NCI-H1105 treated with DMSO at 0.1 percent for 48 hours (cell line): ENCODE measurements at regions not wholly inside any gene's neighbourhood (a gene's known extent, or its start where the extent isn't known, plus 50 kb on each side); places are given as distances from the start of the nearest gene placed in this dataset.

ENCODE experiments used
- DNase-seq: peaks from one replicate; lab custom pipeline; 2025; lab: John Stamatoyannopoulos, UW

DNA sequence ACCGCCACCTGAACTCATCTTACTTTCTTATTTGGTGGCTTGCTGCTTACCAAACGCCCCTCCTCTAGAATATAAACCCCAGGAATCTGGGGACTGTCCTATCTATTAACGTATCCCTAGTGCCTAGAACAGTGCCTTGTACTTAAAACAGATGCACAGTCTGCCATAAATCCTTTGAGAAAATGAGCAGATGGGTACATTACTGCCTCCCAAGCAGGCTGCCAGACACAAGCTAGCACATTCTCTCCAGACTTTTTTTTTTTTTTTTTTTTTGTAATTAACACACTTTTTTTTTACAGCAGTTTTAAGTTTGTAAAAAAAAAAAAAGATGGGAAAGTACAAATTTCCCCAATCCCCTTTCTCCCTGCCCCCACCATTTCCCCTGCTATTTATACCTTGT lies 57.3 kb upstream of the RPL38 start:
- DNase-seq: no peak

DNA sequence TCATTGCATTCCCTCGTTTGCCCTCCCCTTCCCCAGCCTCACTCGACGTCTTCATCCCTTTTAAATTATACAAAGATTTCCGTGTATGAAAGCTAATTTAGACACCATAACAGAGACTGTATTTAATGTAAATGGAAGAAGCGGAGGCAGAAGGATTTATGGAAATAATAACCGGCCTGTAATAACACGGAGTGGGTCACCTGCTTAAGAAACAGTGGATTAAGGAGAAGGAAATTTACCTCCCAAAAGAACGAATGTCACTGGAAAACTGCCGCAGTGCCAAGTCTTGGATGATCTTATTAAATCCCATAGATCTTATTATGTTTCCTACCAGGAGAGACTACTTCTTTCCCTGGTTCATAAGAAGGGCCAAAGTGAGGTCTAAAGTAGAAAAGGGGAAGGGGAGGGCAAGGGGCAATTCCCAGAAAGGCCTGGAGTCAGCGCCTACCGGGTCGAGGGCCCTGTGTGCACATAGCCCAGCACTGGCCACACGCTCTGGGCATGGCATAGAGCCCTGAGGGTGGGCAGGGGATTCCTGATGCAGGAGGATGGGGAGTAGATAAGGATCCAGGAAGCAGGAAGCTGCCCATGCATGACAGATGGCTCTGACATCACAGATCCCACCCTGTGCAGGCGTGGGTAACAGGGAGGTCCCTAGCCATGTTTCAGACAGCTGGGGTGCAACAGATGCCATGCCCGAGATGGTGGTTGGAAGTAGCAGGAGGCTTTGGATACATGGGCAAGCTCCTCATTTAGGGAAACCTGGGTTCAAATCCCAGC lies 56.2 kb upstream of the RPL38 start:
- DNase-seq: no peak

DNA sequence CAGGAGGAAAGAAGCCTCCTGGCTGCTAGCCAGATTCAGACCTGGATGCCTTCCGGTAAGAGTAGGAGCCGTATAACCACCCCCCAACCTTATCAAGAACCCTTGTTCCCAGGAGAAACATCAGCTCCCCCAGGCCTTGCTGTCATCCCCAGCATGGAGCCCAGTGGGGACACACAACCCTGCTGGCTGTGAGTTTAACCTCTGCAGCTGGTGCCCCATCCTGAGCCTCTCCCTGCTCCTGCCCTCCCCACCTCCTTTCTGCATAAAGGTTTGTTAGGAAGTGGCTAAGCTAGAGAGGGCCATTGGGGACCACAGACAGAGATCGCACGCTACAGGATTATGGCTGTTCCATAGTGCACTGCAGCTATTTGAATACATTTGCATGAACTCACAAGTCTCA lies 55.5 kb upstream of the RPL38 start:
- no peak for DNase-seq

DNA sequence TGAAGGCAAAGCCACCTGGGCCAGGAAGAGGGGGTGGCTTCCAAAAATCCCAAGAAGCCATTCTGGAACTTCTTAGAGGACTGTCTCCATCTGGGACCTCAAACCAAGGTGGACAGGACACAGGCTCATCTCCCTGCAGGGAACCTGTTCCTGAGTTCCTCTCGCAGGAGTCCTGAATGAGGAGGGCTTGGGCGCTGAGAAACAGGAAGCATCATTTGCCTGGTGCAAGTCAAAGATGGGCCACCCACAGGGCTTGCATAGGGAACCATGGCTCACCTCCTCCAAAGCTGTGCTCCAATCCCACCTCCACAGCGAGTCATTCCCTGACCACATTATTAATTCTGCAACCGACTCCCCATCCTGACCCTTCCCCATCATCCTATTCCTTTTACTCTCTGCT lies 55.0 kb upstream of the RPL38 start:
- no peak for DNase-seq

DNA sequence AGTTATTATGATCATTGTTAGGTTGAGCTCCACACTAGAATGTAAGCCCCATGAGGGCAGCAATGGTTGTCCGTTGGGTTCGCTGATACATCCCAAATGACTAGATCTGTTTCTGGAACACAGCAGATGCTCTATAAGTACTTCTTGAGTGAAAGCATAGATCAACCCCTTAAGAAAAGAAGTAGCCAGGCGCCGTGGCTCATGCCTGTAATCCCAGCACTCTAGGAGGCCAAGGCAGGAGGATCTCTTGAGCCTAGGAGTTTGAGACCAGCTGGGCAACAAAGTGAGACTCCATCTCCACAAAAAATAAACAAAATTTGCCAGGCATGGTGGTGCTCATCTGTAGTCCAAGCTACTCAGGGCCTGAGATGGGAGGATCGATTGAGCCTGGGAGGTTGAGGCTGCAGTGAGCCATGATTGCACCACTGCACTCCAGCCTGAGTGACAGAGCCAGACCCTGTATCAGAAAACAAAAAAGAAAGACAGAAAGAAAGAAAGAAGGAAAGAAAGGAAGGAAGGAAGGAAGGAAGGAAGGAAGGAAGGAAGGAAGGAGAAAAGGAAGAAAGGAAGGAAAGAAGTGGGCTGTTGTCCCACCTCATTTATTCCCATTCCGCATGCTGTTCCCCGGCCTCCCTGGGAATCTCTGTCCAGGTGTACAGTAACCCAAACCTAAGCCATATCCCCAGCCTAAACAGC lies 54.4 kb upstream of the RPL38 start:
- no peak for DNase-seq

DNA sequence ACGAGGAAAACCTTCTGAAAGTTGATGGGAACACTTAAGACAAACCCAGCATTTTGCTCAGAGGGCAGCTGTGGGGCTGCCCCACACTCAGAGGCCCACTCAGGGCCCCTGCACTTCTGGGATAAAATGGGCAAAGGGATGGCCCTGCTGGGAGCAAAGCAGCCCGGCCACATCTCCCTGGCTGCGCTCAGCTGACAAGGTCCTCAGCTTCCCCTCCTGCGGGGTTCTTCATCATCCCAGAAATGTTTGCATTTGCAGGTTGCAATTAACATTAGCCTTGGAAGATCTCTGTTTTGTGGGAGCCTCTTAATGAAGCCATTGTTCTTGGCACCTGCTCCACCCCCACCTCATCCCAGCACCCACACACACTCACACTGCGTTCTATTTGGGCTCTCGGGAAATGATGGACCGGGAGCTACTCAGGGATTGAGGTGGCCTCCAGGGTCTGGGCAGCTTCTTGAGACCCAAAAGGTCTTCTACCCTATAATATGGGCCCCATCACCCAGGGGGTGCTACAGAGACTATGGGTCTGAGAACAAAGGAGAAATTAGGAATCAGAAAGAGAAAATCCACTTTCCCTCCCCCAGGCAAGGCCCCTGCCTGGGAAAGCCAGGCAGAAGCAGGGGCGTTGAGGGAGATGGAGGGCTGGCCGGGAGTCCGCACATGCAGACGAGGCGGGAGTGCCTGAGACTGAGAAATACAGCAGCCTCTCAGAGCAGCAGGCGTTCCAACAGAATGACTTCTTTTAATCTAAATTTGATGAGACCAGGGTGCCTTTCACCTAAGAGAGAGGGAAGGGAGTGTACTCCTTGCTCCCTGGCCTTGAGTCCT lies 53.7 kb upstream of the RPL38 start:
- no peak for DNase-seq

DNA sequence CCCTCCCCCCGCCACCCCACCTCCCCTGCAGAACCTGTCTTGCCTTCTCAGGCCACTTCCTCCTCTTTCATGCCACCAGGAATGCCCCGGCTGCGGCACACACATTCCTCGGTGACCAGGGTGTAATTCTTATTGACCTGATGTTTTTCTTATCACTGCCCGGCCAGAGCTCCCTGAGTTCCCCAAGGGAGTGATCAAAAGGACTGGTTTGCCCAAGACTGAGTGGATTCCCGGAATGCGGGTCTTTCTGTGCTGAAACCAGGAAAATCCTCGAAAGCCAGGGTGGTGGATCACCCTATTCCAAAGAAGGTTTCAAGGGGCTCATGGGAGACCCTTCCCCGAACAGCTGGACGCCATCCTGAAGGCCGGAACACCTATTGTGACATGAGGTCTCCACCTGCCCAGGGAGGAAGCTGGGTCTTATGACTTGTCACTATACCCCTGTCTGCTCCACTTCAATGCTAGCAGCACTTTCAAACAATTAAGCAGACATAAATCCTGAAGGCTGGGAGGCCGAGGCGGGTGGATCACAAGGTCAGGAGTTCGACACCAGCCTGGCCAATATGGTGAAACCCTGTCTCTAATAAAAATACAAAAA lies 53.0 kb upstream of the RPL38 start:
- DNase-seq: no peak

DNA sequence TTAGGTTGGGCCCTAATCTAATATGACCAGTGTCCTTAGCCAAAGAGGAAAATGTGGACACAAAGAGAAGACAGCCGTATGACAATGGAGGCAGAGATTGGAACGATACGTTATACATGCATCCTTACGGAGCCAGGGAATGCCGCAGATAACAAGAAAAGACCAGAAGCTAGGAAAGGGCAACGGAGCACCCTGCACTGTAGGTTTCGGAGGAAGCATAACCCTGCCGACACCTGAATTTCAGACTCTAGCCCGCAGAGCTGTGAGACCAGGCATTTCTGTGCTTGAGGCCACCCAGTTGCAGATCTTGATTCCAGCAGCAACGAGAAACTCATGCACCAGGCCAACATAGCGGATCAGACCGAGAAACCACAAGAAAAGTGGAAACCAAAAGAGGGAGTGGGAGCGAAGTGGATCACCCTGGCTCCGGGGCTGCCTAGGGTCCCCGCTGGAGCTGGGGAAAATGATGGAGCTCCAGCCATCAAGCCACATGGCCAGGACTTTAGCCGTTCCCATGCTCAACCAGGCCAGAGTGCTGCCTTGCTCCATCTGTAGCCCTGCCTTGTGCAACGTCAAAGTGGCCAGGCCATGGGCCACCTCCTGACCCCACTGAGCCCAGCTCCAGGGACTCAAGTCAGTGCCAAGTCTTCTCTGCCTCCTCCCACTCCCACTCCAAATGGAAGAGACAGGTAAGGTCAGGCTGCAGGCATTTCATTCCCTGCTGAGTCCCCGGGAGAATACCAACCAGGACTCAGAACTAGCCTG lies 51.7 kb upstream of the RPL38 start:
- DNase-seq: no peak

DNA sequence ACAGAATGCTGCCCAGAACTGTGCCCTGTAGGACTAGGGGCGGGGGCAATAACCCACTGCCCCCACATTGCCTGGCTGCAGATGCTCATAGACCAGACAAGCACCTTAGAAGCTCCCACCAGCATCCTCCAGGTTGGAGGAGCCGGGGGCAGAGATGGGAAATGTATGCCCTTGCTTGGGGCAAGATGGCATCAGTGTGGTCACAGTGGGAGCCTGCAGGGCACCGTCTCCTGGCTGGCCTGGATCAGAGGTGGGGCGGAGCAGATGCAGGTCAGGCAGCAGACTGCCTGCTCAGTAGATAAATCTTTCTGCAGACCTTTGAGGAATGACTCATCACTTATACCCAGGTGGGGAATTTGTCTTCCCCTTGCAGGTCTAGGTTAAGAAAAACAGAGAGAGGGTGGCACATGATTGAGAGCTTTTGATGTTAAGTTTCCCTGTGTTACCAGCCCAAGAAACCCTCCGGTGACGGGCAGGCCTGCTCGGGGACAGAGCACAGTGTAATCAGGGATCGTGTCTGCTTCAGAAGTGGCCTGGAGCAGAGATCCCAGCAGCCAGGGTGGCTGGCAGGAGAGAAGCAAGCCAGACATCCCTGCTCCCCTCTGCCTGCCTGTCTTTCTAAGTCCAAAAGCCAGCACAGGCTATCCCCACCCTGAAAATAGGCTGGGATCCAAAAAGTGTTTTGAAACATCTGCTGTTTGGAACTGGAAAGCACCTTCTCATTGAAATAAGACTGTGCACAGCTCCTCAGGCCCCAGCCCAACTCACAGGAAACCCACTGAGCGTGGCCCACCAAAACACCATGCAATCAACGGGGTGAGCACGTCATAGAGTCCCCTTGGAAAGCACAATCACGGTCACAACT lies 50.7 kb upstream of the RPL38 start:
- DNase-seq: no peak

DNA sequence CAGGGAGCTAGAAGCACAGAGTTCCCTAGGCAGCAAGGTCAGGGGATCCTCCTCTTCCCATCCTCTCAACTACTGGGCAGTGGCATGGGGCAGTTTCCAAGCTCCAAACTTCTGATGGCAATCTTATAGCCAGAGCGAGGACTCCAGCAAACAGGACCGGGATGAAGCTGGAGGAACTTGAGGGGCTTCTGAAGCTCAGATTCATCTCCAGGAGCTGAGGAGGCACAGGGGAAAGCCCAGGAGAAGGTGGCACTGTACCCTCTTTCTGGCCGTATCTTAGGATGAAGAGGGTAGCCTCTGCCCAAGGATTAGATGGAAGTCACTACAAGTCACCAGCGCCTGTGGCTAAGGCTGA lies 50.0 kb upstream of the RPL38 start:
- no peak for DNase-seq
